HG02759 (cell line): ENCODE measurements at regions not wholly inside any gene's neighbourhood (a gene's known extent, or its start where the extent isn't known, plus 50 kb on each side); places are given as distances from the start of the nearest gene placed in this dataset.
"Not testable (repeated sequence)": the region's sequence is repeated elsewhere in the genome, so short reads cannot be mapped to it uniquely, and the experiment has no call there.

Experiments used
- ATAC-seq: cut with Tn5 transposase; IDR thresholded peaks from one replicate; pipeline ENCODE4 v1.9.1; 2021; ENCODE audit warnings: mild to moderate bottlenecking, moderate library complexity; ENCODE audit not compliant: unreplicated experiment

DNA sequence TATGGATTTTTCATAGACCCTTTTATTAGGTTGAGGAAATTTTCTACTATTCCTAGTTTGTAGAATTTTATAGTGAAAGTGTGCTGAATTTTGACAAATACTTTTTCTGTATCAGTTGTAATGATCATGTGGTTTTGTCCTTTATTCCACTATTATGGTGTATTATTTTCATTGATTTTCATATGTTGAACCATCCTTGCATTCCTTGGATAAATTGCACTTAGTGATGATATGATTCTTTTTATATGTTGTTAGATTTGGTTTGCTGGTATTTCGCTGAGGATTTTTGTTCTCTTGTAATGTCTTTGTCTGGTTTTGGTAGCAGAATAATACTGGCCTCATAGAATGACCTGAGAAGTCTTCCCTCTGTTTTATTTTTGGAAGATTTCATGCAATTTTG is 140.6 kb upstream of the CDK6 start:
- ATAC-seq = no peak

DNA sequence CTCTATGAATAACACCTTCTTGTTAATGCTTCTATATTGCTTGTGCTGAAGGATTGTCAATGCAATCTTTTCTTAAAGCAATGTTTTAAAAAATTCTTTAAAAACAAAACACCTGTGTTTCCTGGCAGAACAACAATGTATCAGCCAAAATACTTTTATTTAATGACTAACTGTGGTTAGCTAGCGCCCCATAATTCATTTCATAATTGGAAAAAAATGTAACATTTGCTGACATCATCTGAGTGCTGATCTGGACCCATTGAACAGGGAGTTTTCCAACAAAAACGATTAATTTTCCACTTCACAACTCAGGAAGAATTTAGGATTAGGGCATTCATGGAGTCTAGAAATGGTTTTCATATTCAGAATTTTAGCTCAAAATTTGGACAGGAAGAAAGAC is 137.6 kb upstream of the CDK6 start:
- no peak for ATAC-seq

DNA sequence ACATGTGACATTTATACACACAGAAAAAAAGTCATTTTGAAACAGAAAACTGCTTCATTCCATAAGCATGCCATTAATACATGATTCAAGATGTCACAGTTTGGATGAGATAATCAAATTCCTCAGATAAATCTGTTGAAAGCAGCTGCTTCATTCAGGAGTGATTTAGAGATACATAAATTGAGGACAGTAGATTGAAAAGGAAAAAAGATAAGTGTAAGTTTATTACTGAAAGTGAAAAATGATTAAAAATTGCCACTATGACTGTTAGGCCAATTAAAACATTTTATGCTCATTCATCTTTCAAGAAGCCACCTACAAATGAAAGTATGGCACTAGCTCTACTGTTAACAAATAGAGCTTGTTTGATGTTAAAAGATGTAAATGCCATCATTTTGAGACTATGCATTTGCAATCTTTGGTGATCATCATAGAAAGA is 136.9 kb upstream of the CDK6 start:
- ATAC-seq = no peak

DNA sequence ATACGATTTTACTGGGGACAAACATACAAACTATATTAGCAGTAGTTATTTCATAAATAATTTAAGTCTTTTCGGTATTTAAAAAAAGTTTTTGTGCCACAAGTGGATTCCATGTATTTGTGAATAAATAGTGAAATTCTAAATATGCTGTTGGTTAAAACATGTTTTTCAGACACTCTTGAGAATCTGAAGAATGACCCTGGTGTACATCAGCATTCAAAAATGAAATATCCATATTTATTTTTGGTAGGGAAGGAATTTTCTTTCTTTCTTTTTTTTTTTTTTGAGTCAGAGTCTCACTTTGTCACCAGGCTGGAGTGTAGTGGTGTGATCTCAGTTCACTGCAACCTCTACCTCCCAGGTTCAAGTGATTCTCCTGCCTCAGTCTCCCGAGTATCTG is 136.1 kb upstream of the CDK6 start:
- ATAC-seq = no peak

DNA sequence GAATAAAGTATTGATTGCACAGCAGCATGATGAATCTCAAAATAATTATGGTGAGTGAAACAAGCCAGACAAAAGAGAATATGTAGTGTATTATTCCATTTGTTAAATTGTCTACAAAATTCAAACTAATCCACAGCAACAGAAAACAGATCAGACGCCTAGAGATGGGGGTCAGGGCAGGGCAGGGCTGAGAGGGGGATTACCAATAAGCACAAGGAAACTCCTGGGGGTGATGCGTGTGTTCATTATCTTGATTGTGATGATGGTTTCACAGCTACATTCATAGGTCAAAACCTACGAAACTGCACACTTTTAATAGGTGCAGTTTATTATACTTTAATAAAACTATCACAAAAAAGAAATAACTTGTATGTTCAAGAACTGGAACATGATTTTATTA is 132.7 kb upstream of the CDK6 start:
- no peak for ATAC-seq

DNA sequence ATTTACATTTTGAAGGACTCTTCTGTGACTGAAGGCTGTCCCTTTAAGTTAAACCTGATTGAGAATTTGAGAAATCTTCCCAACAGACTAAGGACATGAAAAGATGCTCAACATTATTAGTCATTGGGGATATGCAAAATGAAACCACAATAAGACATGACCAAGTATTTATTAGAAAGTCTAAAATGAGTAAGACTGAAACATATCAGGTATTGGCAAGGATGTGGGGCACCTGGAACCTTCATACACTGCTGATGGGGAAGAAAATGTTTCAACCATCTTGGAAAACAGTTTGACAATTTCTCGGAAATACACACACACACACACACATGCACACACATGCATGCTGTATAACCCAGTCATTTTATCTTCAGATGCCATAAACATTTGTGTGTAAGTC is 132.1 kb upstream of the CDK6 start:
- no peak for ATAC-seq

DNA sequence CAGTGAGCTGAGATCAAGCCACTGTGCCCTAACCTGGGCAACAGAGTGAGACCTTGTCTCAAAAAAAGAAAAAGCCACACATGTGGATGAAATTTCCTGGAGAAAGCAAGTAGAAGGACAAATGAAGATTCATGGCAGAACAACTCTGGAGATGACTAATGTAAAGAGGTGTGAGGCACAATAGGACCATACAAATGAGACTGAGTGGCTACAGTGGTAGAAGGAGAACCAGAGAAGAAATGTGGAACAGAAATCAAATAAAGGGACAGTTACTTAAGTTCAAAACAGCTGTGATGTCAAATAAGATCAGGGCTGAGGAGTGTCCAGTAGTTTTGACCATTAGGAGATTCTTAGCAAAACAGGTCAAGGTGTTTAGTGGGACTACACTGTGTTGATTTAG is 130.9 kb upstream of the CDK6 start:
- ATAC-seq = no peak

DNA sequence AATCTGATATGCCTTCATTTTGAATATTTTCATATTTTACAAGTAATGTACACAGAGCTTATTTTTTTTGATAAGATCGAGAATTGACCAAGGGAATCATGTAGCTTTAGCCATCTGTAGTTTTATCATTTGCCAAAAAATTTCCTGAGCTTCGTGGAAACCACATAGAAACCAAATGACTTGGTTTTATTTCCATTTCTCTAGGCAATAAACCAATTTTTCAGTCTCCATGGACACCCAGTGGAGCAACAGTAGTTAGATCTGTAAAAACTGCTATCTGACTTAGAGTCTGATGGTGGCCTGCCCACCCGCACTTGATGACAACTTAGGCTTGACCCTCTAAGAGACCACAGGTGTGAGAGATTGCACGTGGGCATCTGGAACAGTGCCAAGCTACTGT is 127.8 kb upstream of the CDK6 start:
- ATAC-seq = no peak

DNA sequence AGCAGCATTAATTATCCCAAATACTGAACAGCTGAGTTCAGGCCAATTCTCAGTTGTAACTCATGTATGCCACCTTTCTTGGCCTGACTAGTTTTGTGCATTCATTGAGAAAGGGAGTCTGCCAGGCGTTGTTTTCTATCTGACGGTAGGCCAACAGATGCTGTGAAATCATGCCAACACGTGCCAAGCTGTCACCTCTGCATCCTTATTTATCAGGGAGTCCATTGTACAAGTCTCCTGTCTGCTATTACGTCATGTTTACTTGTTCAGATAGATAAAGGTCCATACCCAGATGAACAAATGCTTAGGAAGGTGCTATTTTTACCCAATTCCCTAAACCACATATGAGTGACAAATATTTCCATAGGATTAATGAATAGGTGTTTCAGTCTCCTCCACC is 127.2 kb upstream of the CDK6 start:
- no peak for ATAC-seq

DNA sequence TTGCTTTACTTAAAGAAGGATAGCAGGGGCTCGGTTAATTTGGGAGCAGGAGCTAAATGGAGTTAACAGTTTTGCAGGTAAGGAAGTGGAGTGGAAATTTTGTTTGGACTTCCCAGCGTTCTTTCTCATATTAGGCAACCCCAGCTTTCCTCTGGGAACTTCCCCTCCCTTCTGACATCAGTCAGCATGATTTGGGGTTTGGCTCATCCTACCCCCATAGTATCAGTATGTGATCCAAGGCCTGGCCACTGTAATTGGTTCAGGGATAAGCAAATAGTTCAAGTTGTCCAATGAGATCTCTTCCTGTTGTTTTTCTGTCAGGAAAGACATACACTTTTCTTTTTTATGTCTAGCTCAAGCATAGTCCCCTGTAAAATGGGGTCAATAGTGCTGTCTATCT is 125.6 kb upstream of the CDK6 start:
- no peak for ATAC-seq

DNA sequence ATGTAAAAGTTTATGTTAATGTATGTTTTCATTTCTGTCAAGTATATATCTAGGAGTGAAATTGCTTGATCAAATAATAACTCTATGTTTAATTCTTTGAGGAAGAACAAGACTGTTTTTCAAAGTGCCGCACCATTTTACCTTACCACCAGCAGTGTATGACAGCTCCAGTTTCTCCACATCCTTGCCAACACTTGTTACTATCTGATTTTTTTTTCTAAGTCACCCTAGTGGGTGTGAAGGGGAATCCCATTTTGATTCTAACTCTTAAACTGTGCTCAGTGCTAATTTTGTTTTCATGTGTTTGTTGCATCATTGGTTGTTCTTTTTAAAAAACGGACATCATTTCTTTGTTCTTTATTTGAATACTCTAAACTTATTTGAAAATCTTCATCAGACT is 120.2 kb upstream of the CDK6 start:
- ATAC-seq = no peak

DNA sequence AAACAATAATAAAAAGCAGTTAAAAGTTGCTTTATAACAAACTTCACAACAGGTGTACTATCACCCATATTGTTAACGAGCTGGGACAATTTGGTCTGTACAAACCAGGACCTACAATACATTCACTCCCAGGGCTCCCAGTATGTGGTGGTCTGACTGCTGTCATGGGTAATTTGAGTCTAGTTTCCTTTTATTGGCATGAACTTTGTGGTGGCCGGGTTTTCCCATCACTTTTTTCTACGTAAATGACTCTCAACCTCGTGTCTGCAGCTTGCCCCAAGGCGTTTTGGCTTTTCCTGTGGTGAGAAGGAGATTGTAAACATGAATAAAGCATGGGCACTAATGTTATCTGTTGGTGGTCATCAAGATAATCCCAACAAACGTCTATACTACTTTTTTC is 118.7 kb upstream of the CDK6 start:
- ATAC-seq = no peak

DNA sequence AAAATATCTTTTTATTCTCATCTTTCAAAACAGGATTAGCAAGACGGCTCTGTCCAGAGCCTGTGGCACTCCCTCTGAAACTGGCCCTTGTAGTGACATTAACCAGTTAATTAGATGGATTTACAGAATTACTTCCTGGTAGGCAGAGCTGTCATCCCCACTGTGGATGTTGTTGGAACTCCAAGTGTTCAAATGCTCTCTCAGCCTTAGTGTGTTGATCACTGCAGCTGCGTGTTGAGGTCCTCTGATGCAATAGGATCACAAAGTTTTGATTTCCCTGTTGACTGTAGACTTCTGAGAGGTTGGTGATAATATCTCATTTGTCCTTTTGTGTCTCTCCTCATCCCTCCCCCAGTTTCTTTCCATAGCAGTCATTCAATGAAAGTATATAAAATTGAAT is 117.3 kb upstream of the CDK6 start:
- no peak for ATAC-seq

DNA sequence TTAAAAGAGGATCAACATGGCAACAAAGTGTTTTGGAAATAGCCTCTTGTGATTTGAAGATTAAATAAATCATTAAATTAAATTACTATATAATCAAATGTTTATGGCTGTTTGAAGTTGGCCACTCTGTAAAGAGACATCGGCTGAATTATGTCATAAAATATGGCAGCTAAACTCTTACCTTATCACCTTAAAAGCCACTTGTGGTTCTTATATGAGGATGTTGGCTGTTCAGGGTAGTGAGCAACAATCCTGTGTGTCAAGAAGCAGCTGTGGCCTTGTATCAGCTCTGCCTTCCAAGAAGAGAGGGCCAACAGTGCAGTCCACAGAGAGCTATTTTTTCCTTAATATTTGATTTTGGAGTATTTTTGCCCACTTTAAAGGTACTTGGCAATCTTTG is 113.4 kb upstream of the CDK6 start:
- ATAC-seq = no peak

DNA sequence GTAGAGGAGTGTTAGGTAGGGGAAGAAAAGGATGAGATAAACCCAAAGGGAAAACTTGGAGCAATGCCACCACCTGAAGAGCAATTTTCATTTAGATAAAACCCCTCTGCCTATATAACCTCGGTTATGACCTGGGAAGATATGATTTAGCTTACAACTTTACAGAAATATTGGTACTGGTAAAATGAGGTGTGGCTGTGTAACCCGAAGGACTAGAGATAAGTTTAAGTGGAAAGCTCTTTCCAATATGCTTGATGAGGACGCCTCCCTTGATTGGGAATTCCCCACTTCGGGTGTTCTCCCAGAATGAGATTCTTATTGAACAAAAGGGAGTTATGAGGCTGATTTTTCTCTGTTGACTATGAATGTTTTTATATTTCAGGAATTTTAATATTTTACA is 109.5 kb upstream of the CDK6 start:
- no peak for ATAC-seq

DNA sequence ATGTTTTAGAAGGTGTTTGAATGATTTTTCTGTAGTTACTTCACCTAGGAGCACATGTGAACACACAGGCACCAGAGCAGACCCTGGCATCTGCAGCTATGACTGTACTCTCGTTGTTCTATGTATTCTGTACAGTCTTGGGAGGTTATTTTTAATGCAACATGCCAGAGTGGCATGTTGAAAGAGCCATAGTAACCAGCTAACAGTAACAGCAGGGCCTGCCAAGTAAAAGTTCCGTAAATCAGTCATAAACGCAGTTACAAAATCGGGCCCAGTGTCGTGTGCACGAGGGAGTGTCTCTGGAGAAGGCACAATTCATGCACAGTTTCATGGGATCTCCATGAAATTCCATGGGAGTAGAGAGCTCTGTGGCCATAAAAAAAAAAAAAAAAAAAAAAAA is 108.3 kb upstream of the CDK6 start:
- no peak for ATAC-seq

DNA sequence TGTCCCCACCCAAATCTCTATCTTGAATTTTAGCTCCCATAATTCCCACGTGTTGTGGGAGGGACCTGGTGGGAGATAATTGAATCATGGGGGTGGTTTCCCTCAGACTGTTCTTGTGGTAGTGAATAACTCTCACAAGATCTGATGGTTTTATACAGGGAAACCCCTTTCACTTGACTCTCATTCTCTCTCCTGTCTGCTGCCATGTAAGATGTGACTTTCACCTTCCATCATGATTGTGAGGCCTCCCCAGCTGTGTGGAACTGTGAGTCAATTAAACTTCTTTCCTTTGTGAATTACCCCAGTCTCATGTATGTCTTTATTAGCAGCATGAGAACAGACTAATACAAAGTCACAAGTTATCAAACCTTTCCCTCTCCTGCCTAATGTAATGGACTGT is 106.3 kb upstream of the CDK6 start:
- ATAC-seq = not testable (repeated sequence)

DNA sequence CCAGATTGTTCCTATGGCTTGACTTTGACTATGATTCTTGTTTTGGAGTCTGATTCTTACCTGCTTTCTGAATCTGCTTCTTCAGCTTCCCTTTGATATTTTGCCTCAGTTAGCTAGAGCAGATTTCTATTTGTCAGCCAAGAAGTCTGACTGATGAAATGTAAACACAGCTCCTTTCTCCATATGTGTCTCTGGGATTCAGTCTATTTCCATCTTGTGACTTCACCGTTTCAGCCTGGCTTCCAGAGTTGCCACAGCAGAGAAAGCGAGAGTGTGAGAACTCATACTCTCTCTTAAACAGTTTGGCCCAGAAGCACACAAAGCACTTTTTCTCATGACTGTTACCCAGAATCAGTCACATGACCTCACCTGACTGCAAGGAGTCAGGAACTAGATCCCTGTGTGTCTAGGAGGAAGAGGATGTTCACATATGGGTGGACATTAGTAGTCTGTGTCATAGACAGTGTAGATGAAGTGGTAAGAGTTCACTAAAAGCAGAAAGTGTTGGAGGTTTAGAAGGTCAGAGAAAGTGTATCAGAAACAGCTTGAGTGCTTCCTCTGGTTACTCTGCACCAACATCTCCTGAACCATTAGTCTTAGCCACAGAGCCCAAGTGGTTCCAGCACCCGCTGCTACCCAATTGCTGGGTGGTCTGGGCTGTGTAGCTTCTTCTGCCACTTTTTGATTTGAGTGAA is 103.4 kb upstream of the CDK6 start:
- ATAC-seq = no peak

DNA sequence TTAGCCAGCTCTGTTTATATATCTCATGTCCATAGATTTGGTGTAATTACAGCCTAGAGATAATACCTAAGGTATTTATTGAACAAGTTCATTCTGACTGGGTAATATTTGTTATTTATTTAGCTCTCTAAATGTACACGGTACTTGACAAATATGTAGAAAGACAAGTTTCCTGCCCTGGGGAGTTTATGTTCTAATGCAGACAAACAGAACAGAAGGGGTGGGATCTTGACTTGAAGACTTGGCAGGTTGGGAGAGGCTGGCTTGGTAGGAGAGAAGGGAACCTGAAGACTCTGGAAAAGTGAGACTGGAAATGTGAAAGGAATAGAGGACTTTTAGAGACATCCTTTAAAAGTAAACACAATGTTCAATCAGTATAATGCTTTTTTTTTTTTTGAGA is 97.7 kb upstream of the CDK6 start:
- ATAC-seq = no peak

DNA sequence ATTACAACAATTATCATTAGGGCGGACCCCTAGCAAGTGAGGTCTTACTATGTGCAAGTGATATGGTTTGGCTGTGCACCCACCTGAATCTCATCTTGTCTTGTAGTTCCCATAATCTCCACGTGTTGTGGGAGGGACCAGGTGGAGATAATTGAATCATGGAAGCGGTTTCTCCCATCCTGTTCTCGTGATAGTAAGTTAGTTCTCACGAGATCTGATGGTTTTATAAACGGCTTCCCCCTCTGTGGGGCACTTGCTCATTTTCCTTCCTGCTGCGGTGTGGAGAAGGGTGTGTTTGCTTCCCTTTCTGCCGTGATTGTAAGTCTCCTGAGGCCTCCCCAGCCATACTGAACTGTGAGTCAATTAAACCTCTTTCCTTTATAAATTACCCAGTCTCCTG is 96.1 kb upstream of the CDK6 start:
- ATAC-seq = no peak

DNA sequence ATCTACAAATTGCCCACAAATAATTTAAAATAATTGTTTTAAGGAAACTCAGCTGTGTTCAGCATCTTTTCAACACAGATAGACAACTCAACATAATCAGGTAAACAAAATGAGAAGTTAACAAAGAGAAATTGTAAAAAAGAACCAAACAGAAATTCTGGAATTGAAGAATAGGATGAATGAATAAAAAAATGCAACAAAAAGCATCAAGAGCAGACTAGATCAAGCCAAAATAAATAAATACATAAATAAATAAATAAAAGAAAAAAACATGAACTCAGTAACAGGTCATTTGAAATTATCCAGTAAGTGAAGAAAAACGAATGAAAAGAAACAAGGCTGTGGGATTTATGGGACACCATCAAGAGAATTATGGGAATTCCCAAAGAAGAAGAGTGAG is 94.0 kb upstream of the CDK6 start:
- no peak for ATAC-seq

DNA sequence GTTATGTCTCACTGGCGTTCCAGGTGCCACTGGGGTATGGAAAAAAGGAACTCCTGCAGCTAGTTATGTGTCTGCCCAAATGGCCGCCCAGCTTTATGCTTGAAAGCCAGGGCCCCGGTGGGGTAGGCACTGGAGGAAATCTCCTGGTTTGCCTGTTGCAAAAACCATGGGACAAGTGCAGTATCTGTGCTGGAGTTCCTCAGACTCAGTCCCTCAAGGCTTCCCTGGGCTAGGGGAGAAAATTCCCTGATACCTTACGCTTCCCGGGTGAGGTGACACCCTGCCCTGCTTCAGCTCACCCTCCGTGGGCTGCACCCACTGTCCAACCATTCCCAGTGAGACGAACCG is 90.3 kb upstream of the CDK6 start:
- no peak for ATAC-seq

DNA sequence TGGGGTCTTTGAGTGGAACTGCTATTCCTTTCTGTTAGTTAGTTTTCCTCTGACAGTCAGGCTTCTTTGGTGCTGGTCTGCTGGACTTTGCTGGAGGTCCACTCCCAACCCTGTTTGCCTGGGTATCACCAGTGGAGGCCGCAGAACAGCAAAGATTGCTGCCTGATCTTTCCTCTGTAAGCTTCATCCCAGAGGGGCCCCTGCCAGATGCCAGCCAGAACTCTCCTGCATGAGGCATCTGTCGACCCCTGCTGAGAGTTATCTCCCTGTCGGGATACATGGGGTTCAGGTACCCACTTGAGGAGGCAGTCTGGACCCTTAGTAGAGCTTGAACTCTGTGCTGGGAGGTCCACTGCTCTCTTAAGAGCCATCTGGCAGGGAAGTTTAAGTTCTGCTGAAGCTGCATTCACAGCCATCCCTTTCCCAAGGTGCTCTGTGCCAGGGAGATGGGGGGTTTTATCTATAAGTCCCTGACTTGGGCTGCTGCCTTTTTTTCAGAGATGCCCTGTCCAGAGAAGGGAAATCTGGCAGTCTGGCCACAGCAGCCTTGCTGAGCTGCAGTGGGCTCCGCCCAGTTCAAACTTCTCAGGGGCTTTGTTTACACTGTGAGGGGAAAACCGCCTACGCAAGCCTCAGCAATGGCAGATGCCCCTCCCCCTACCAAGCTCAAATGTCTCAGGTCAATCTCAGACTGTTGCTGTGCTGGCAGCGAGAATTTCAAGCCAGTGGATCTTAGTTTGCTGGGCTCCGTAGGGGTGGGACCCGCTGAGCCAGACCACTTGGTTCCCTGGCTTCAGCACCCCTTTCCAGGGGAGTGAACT is 89.7 kb upstream of the CDK6 start:
- ATAC-seq = no peak
